HCEC 1CT (cell line): ENCODE measurements at regions not wholly inside any gene's neighbourhood (a gene's known extent, or its start where the extent isn't known, plus 50 kb on each side); places are given as distances from the start of the nearest gene placed in this dataset.
A peak's percentile ranks its signal among the peaks of the same experiment; 100 is the strongest.
"Not testable (repeated sequence)": the region's sequence is repeated elsewhere in the genome, so short reads cannot be mapped to it uniquely, and the experiment has no call there.

Source experiments
- DNase-seq: peaks from one replicate; pipeline ENCODE4 v3.0.0-alpha.2; 2017

GRCh38 chr1:25171013-25171412, 61.3 kb downstream of the SYF2 start:
- DNase-seq: not testable (repeated sequence)

- no peak for DNase-seq
These were observed 61.9 kb downstream of the SYF2 start for GRCh38 chr1:25170439-25170838.

- no peak for DNase-seq
These were observed 62.7 kb downstream of the SYF2 start for GRCh38 chr1:25169610-25170009.

- no peak for DNase-seq
These were observed 63.1 kb downstream of the SYF2 start for GRCh38 chr1:25169168-25169567.

- no peak for DNase-seq
These were observed 63.9 kb downstream of the SYF2 start for GRCh38 chr1:25168193-25169071.

GRCh38 chr1:25167269-25168192, 64.8 kb downstream of the SYF2 start:
- no peak for DNase-seq

- no peak for DNase-seq
These were observed 65.5 kb downstream of the SYF2 start for GRCh38 chr1:25166847-25167246.

GRCh38 chr1:25163986-25164385, 68.3 kb downstream of the SYF2 start:
- DNase-seq: no peak

GRCh38 chr1:25161981-25162380, 70.3 kb downstream of the SYF2 start:
- no peak for DNase-seq

GRCh38 chr1:25157846-25158245, 74.5 kb downstream of the SYF2 start:
- DNase-seq: no peak

GRCh38 chr1:25150985-25151495, 81.3 kb downstream of the SYF2 start:
- no peak for DNase-seq

- DNase-seq: peak; percentile 3
These were observed 83.5 kb downstream of the SYF2 start for GRCh38 chr1:25148673-25149300.

GRCh38 chr1:25146451-25146855, 85.8 kb downstream of the SYF2 start:
- no peak for DNase-seq

GRCh38 chr1:25145775-25146393, 86.4 kb downstream of the SYF2 start:
- DNase-seq: no peak

- no peak for DNase-seq
These were observed 92.1 kb downstream of the SYF2 start for GRCh38 chr1:25140073-25140797.

- DNase-seq: no peak
These were observed 94.5 kb downstream of the SYF2 start for GRCh38 chr1:25137521-25138395.

GRCh38 chr1:25137106-25137505, 95.2 kb downstream of the SYF2 start:
- DNase-seq: no peak

GRCh38 chr1:25135909-25136308, 96.4 kb downstream of the SYF2 start:
- DNase-seq: no peak

GRCh38 chr1:25134801-25135461, 97.4 kb downstream of the SYF2 start:
- DNase-seq: no peak

- no peak for DNase-seq
These were observed 98.0 kb downstream of the SYF2 start for GRCh38 chr1:25134307-25134706.
